ENCODE measurements at regions not wholly inside any gene's neighbourhood (a gene's known extent, or its start where the extent isn't known, plus 50 kb on each side); places are given as distances from the start of the nearest gene placed in this dataset.

- no peaks in the 10 kb centered on the region for H3K36me3 Mint-ChIP-seq (ENCODE audit: insufficient read depth in 1 of 3, low read depth in 3 of 3)
- no peak overlapping the region for H3K23ac ChIP-seq (ENCODE audit: insufficient read length, low read depth, low read length)
- no peak overlapping the region for H3K14ac ChIP-seq (ENCODE audit: insufficient read depth, low read length)
- TF ChIP-seq CTCF (conservative IDR thresholded peaks at IDR 0.05) = no peak
- H2BK5ac ChIP-seq (ENCODE audit: insufficient read length, low read length) = no peak overlapping the region
- H3K4me1 Mint-ChIP-seq = no peaks in the 10 kb centered on the region
- no peak overlapping the region for H3K18ac ChIP-seq (ENCODE audit: insufficient read length, low read depth, low read length)
- no peaks in the 10 kb centered on the region for H3K79me1 ChIP-seq (ENCODE audit: insufficient read depth, low read depth, low read length, poor library complexity, severe bottlenecking)
- H3K4ac ChIP-seq (ENCODE audit: low read depth, low read length) = no peak overlapping the region
- no peak overlapping the region for H2BK15ac ChIP-seq (ENCODE audit: low read depth, low read length)
- H3K4me3 Mint-ChIP-seq = no peak overlapping the region
- H2AK5ac ChIP-seq (ENCODE audit: insufficient read length, low read length) = no peak overlapping the region
- H4K8ac ChIP-seq (replicated peaks; ENCODE audit: insufficient read length, low read depth, low read length) = no peak overlapping the region
- no peak for DNase-seq
- H2BK20ac ChIP-seq (ENCODE audit: low read depth, low read length, poor library complexity, severe bottlenecking) = no peak overlapping the region
- no peak overlapping the region for H2AFZ ChIP-seq (ENCODE audit: low read length)
- H4K20me1 ChIP-seq (ENCODE audit: control insufficient read depth, insufficient read depth, insufficient read length) = no peaks in the 10 kb centered on the region
- H3K27ac ChIP-seq (ENCODE audit: insufficient read length, low read depth, low read length) = no peak overlapping the region
- no peak overlapping the region for H4K91ac ChIP-seq (ENCODE audit: insufficient read length, low read depth, low read length)
- peaks cover 0 to 1% of the 10 kb centered on the region in 2 experiments; a peak in 1 of 5 replicates for H3K9me3 Mint-ChIP-seq
- H3K27ac Mint-ChIP-seq = no peak overlapping the region
- no peaks in the 10 kb centered on the region for H3K79me2 ChIP-seq (ENCODE audit: insufficient read depth, low read length)
- no peak overlapping the region for H2BK120ac ChIP-seq (ENCODE audit: low read depth, low read length, poor library complexity, severe bottlenecking)
- H3K4me1 ChIP-seq (ENCODE audit: insufficient read depth, low read length) = no peaks in the 10 kb centered on the region
- no peaks in the 10 kb centered on the region for H3K27me3 Mint-ChIP-seq (ENCODE audit: low read depth)
- no peak overlapping the region for H3K4me2 ChIP-seq (ENCODE audit: insufficient read depth, insufficient read length, low read length)
- no peak overlapping the region for H3K56ac ChIP-seq (ENCODE audit: insufficient read length, low read depth, low read length)
- no peak overlapping the region for H3T11ph ChIP-seq (ENCODE audit: low read length)
- no peak overlapping the region for H2BK12ac ChIP-seq (ENCODE audit: insufficient read length, low read depth, low read length)
- no peaks in the 10 kb centered on the region for H3K27me3 ChIP-seq (ENCODE audit: insufficient read depth, low read length)
- H3K9me3 ChIP-seq (ENCODE audit: control insufficient read depth, low read depth, low read length) = no peaks in the 10 kb centered on the region
- H3K23me2 ChIP-seq (ENCODE audit: insufficient read length, low read depth, low read length, poor library complexity, severe bottlenecking) = no peaks in the 10 kb centered on the region
- H4K5ac ChIP-seq (ENCODE audit: insufficient read length, low read depth, low read length) = no peak overlapping the region
- H3K9ac ChIP-seq (ENCODE audit: extremely low read depth, insufficient read length, low read length) = no peak overlapping the region
Observed at GRCh38 chr5:67873935-67874334, 341.6 kb upstream of the PIK3R1 start.
